Small intestine (tissue), 7 donors: ENCODE measurements at regions not wholly inside any gene's neighbourhood (a gene's known extent, or its start where the extent isn't known, plus 50 kb on each side); places are given as distances from the start of the nearest gene placed in this dataset.

Experiments
- DNase-seq, 2 donors: peaks; one replicate each; pipeline versions ENCODE4 v3.0.0 to v3.0.0-alpha.2; 2013
- FAIRE-seq: peaks from 2 replicates; lab custom pipeline; 2012; peaks lifted over from hg19 to GRCh38; lab: Jason Lieb, UNC
- H3K27ac ChIP-seq, 3 donors: one replicate each; pipeline ENCODE4 v1.5.1; 2013; ENCODE audit warnings: low read length in 2 of 3, mild to moderate bottlenecking in 2 of 3, control low read depth in 1 of 3, inconsistent platforms in 1 of 3, low read depth in 1 of 3, moderate library complexity in 1 of 3
- H3K27me3 ChIP-seq, 3 donors: one replicate each; pipeline ENCODE4 v1.6.1; 2013; ENCODE audit warnings: low read length in 3 of 3, inconsistent platforms in 1 of 3; ENCODE audit not compliant: control insufficient read depth in 3 of 3, insufficient read depth in 3 of 3
- H3K36me3 ChIP-seq, 3 donors: one replicate each; pipeline ENCODE4 v1.6.1; 2013; ENCODE audit warnings: low read length in 3 of 3, inconsistent platforms in 1 of 3, low read depth in 1 of 3, mild to moderate bottlenecking in 1 of 3, moderate library complexity in 1 of 3; ENCODE audit not compliant: control insufficient read depth in 3 of 3, insufficient read depth in 2 of 3
- H3K4me1 ChIP-seq, 3 donors: one replicate each; pipeline ENCODE4 v1.6.1; 2013; ENCODE audit warnings: low read length in 2 of 3, inconsistent platforms in 1 of 3, low read depth in 1 of 3, mild to moderate bottlenecking in 1 of 3, moderate library complexity in 1 of 3; ENCODE audit not compliant: control insufficient read depth in 3 of 3, insufficient read depth in 2 of 3
- H3K4me3 ChIP-seq, 3 donors: one replicate each; pipeline ENCODE4 v1.5.1; 2013; ENCODE audit warnings: low read length in 3 of 3, control low read depth in 1 of 3, inconsistent platforms in 1 of 3, low read depth in 1 of 3, mild to moderate bottlenecking in 1 of 3, moderate library complexity in 1 of 3
- H3K9me3 ChIP-seq, 2 donors: one replicate each; pipeline ENCODE4 v1.6.1; 2013; ENCODE audit warnings: low read depth in 1 of 2, low read length in 1 of 2; ENCODE audit not compliant: control insufficient read depth in 2 of 2, insufficient read depth in 1 of 2
- WGBS, 3 donors: extraction: QIAGEN DNeasy Blood & Tissue Kit; methylation state at CpG; one replicate each; pipeline ENCODE4 v1.1.7; 2013; 5-methylcytosine and 5-hydroxymethylcytosine counted together
- donor health status: healthy with polysubstance abuse.
- donor health status: control.
- donor health status: control.
- donor health status: Bipolar disorder and iron deficiency.
- donor health status: healthy.

DNA sequence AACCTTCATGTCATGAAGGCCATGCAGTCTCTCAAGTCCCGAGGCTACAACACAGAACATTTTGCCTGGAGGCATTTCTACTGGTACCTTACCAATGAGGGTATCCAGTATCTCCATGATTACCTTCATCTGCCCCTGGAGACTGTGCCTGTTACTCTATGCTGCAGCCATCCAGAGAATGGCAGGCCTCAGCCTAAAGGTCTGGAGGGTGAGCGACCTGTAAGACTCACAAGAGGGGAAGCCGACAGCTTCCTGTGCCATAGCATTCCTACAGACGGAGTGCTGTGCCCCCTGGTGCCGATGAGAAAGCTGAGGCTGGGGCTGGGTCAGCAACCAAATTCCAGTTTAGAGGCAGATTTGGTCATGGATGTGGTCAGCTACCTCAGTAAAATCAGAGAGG lies 51.3 kb upstream of the CADPS start:
- H3K27me3 ChIP-seq = no peaks in the 10 kb centered on the region
- H3K9me3 ChIP-seq = no peaks in the 10 kb centered on the region
- no peaks in the 10 kb centered on the region for H3K36me3 ChIP-seq
- peaks cover 0 to 2% (median 0%) of the 10 kb centered on the region in 3 donors for H3K4me1 ChIP-seq
- FAIRE-seq (no peak), DNase-seq (no peak)
- WGBS, 3 donors = 54 to 87% (median 73%) methylated on average over 5 of the region's 5 CpGs
- H3K4me3 ChIP-seq = no peak overlapping the region
- H3K27ac ChIP-seq = no peak overlapping the region

DNA sequence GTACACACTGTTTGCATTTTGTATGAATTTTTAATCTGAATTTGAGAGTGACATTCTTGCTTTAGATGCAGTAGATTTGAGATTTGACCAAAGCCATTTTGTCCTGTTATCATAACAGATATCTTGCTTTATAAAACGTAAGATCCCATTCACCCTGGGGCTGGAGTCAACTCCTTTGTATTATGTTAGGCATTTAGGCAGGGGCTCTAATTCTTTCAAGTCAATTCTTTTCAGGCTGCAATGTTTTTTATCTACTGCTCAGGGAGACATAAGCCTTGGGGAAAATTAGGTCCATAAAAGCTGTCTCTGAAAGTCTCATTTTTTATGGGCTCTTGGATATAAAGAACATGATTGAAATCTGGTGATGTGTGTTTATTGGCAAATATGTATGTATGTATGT lies 53.0 kb upstream of the CADPS start:
- no peak overlapping the region for H3K4me3 ChIP-seq
- no peaks in the 10 kb centered on the region for H3K27me3 ChIP-seq
- H3K4me1 ChIP-seq = no peaks in the 10 kb centered on the region
- DNase-seq (no peak), FAIRE-seq (no peak)
- 63 to 88% (median 87%) methylated on average over 1 of the region's 1 CpG for WGBS, 3 donors
- no peak overlapping the region for H3K27ac ChIP-seq
- no peaks in the 10 kb centered on the region for H3K9me3 ChIP-seq
- no peaks in the 10 kb centered on the region for H3K36me3 ChIP-seq

DNA sequence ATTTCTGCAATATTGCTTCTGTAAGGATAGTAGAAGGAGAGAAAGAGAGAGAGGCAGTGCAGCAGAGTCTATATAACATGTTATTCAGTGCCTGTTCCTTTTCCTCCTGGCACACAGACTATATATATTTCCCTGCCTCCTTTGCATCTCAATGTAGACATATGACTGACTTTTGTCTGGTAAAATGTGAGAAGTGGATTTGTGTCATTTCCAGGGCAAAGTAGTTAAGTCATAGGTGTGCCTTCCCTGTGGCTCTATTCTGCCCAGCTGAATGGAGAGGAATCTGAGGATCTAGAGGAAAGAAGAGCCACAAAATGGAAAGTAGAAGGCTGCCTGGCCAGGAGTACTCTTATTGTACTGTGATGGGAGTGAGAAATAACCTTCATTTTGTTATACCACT lies 54.6 kb upstream of the CADPS start:
- Histone ChIP-seq H3K4me3 (no peak overlapping the region), H3K27me3 (no peaks in the 10 kb centered on the region), H3K36me3 (no peaks in the 10 kb centered on the region), H3K27ac (no peak overlapping the region), H3K9me3 (no peaks in the 10 kb centered on the region), H3K4me1 (no peaks in the 10 kb centered on the region)
- DNase-seq (no peak), FAIRE-seq (no peak)

DNA sequence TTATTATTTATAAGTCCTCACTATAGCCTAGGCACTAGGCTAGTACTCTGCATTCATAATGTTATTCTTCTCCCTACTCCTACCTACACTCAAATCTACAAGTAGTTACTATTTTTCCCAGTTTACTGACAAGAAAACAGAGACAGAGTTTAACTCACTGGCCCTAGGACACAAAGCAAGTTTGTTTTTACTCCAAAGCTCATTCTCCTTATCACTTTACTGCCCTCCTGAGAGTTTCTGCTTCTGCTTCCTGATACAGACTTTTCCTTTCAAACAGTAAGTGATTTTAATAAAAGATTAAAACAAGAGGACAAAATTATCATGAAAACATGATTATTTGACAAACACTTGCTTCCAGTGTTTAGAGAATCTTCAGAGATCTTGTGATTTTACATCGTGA lies 60.6 kb upstream of the CADPS start:
- no peak overlapping the region for H3K4me3 ChIP-seq
- FAIRE-seq (peak; percentile 30), DNase-seq (peak in 1 of 2 donors; percentile 62)
- peaks cover 0 to 7% (median 6%) of the 10 kb centered on the region in 3 donors for H3K4me1 ChIP-seq
- H3K36me3 ChIP-seq = no peaks in the 10 kb centered on the region
- no peak overlapping the region for H3K27ac ChIP-seq
- WGBS, 3 donors = 9 to 58% (median 23%) methylated on average over 1 of the region's 1 CpG
- H3K9me3 ChIP-seq = peaks cover 0 to 5% of the 10 kb centered on the region in 2 donors
- no peaks in the 10 kb centered on the region for H3K27me3 ChIP-seq

DNA sequence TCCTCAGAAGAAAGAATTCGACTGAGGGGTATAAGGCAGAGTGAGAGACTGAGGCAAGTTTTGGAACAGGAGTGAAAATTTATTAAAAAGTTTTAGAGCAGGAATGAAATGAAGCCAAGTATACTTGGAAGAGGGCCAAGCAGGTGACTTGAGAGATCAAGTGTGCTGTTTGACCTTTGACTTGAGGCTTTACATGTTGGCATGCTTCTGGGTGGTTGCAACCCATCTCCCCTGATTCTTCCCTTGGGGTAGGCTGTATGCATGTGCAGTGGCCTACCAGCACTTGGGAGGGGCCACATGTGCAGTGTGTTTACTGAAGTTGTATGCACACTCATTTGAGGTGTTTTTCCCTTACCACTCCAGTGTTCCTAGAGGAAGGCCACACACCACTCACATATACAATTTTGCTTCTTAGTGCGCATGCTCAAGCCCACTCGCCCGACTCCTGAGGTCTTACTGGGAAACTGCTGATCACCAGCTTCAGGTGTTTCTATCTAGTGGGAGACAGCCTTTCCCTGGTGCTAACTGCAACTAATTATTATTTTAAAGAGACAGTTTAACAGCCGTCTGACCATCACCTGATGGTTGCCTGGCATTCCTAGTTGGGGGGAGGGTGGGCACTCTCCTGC lies 61.5 kb upstream of the CADPS start:
- DNase-seq = peak in 1 of 2 donors; percentile 74
- Histone ChIP-seq H3K4me1 (peaks cover 0 to 7% (median 6%) of the 10 kb centered on the region in 3 donors), H3K27me3 (no peaks in the 10 kb centered on the region), H3K36me3 (no peaks in the 10 kb centered on the region), H3K4me3 (no peak overlapping the region), H3K27ac (no peak overlapping the region), H3K9me3 (peaks cover 0 to 5% of the 10 kb centered on the region in 2 donors)
- 84 to 87% (median 86%) methylated on average over 5 of the region's 5 CpGs for WGBS, 3 donors
- no peak for FAIRE-seq

DNA sequence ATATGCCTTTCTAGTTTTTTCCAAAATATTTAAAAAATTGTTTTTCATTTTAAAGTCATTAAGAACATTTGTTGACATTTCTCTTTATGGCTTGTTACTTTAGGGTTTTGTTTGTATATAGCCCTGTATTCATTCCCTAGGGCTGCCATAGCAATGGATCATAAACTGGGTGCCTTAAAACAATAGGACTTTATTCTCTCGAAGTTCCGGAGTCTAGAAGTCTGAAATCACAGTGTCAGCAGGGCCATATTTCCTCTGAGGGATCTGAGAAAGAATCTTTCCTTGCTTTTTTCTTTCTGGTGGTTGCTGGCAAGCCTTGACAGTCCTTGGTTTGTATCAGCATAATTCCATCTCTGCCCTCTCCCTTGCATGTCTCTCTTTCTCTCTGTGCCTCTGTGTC lies 63.4 kb upstream of the CADPS start:
- Histone ChIP-seq H3K27ac (no peak overlapping the region), H3K36me3 (no peaks in the 10 kb centered on the region), H3K4me3 (no peak overlapping the region), H3K4me1 (peaks cover 0 to 7% (median 6%) of the 10 kb centered on the region in 3 donors), H3K9me3 (peaks cover 0 to 5% of the 10 kb centered on the region in 2 donors), H3K27me3 (no peaks in the 10 kb centered on the region)
- 7 to 58% (median 24%) methylated on average over 2 of the region's 2 CpGs for WGBS, 3 donors
- FAIRE-seq = no peak
- DNase-seq = peak in 1 of 2 donors; percentile 49

DNA sequence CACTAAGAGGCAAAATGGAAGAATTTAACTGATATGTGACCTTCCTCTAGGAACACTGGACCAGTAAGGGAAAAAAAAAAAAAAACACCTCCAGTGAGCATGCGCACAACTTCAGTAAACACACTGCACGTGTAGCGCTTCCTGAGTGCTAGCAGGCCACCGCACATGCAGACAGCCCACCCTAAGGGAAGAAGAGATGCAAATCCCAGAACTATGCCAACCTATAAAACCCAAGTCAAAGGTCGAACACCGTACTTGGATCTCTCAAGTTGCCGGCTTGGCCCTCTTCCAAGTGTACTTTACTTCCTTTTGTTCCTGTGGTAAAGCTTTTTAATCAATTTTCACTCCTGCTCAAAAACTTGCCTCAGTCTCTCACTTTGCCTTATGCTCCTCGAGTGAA lies 64.5 kb upstream of the CADPS start:
- H3K4me1 ChIP-seq = peaks cover 0 to 7% (median 6%) of the 10 kb centered on the region in 3 donors
- peaks cover 0 to 5% of the 10 kb centered on the region in 2 donors for H3K9me3 ChIP-seq
- WGBS, 3 donors = 13 to 52% (median 33%) methylated on average over 8 of the region's 8 CpGs
- DNase-seq = peak; percentile 80 to 93
- H3K36me3 ChIP-seq = no peaks in the 10 kb centered on the region
- no peak overlapping the region for H3K27ac ChIP-seq
- no peak overlapping the region for H3K4me3 ChIP-seq
- no peak for FAIRE-seq
- no peaks in the 10 kb centered on the region for H3K27me3 ChIP-seq

DNA sequence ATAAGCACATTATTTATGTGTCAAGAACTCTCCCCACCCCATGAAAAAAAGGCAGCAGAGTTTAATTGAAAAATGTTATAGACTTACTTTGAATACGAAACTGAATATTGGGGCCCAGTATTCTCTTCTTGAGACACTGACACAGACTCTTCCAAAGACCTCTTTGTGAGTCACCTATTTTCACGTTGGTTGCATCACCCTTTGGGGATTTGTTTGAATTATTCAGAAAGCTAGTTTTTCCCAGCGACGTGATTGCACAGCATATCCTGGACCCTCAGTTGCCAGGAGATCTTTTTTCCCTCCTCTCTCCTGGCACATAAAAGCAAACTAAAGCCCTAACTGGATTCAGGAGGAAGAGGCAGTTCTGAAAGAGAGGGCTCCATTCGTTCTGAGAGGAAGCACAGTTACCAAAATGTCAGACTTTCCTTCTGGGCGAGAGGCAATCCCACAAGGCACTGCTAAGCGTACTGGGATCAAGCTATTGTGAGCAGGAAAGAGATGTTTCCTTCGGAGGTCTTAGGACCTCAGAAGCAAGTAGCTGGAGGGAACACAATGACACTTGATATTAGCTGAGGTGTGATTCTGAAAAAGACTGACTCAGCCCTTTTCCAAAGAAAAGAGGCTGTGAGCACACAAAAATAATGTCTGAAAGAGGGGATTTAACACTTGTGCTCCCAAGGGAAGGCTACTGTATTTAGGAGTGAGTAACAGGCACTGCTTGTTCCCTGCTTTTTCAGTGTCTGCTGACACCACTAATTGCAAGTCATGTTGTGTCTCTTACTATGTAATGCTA lies 65.8 kb upstream of the CADPS start:
- Histone ChIP-seq H3K27me3 (no peaks in the 10 kb centered on the region), H3K9me3 (peaks cover 0 to 5% of the 10 kb centered on the region in 2 donors), H3K36me3 (no peaks in the 10 kb centered on the region), H3K27ac (no peak overlapping the region), H3K4me3 (no peak overlapping the region), H3K4me1 (peaks cover 0 to 6% (median 3%) of the 10 kb centered on the region in 3 donors)
- 55 to 60% (median 57%) methylated on average over 8 of the region's 8 CpGs for WGBS, 3 donors
- FAIRE-seq = no peak
- DNase-seq = no peak
